ENCODE measurements at regions not wholly inside any gene's neighbourhood (a gene's known extent, or its start where the extent isn't known, plus 50 kb on each side); places are given as distances from the start of the nearest gene placed in this dataset.

DNA sequence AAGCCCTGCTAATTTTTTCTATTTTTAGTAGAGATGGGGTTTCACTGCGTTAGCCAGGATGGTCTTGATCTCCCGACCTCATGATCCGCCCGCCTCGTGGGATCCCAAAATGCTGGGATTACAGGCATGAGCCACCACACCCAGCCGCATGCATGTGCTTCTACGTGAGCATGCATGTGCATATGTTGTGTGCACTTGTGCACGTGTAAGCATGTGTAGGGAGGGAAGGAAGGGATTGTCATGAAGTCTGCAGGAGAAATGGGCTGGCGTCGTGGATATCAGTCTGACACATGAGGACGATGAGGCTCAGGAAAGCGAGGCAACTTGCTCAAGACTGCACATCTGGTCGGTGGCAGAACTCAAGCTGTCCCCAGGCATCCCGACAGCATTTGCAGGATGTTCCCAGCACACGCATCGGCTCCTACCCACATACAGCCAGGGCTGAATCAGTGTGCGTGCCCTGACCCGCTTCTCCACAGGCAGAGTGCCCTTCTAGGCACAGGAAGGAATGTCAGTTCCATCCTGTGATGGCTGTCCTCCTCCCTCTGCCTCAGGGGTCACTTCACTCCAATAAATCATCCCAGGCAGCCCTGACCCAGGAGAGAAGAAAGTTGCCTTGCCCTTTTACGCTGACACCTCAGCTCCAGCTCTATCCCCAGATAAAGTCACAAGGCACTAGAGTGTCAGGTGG lies 49.9 kb upstream of the SLC14A2 start:
- no peak for TF ChIP-seq EZH2phosphoT487 (IDR thresholded peaks at IDR 0.05; ENCODE audit: borderline replicate concordance, low read depth, low read length)
- TF ChIP-seq, protein P1, sequence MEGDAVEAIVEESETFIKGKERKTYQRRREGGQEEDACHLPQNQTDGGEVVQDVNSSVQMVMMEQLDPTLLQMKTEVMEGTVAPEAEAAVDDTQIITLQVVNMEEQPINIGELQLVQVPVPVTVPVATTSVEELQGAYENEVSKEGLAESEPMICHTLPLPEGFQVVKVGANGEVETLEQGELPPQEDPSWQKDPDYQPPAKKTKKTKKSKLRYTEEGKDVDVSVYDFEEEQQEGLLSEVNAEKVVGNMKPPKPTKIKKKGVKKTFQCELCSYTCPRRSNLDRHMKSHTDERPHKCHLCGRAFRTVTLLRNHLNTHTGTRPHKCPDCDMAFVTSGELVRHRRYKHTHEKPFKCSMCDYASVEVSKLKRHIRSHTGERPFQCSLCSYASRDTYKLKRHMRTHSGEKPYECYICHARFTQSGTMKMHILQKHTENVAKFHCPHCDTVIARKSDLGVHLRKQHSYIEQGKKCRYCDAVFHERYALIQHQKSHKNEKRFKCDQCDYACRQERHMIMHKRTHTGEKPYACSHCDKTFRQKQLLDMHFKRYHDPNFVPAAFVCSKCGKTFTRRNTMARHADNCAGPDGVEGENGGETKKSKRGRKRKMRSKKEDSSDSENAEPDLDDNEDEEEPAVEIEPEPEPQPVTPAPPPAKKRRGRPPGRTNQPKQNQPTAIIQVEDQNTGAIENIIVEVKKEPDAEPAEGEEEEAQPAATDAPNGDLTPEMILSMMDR (conservative IDR thresholded peaks at IDR 0.05; ENCODE audit: low read length) = no peak
- no peaks in the 10 kb centered on the region for H3K36me3 ChIP-seq (ENCODE audit: insufficient read depth, low read length)
- BruUV-seq (replicated peaks) = no TSS peak
- H3K4me3 ChIP-seq (ENCODE audit: low read depth, low read length, poor library complexity, severe bottlenecking) = no peak overlapping the region
- H3K27ac ChIP-seq (ENCODE audit: low read depth, low read length, poor library complexity, severe bottlenecking) = no peak overlapping the region
- no peaks in the 10 kb centered on the region for H3K9me3 ChIP-seq (ENCODE audit: low read length)
- H3K4me1 ChIP-seq (ENCODE audit: insufficient read depth, low read length, poor library complexity, severe bottlenecking) = no peaks in the 10 kb centered on the region
- CTCF ChIA-PET (ENCODE audit: unreplicated experiment) = no interaction called here
- intact Hi-C loops (cut with micrococcal nuclease; ENCODE audit: unreplicated experiment) = no loop called here
- DNase-seq (ENCODE audit: low spot score) = no peak
- H2AFZ ChIP-seq (ENCODE audit: low read length) = no peak overlapping the region
- no peaks in the 10 kb centered on the region for H3K79me2 ChIP-seq (ENCODE audit: insufficient read depth, low read depth, low read length)
- H3K9me2 ChIP-seq (ENCODE audit: insufficient read depth, low read length) = no peaks in the 10 kb centered on the region
- H3K4me2 ChIP-seq (ENCODE audit: low read length) = no peak overlapping the region
- no peaks in the 10 kb centered on the region for H4K20me1 ChIP-seq (ENCODE audit: insufficient read depth, low read length)
- POLR2A ChIA-PET = no interaction called here
